ENCODE measurements at regions not wholly inside any gene's neighbourhood (a gene's known extent, or its start where the extent isn't known, plus 50 kb on each side); places are given as distances from the start of the nearest gene placed in this dataset.

DNA sequence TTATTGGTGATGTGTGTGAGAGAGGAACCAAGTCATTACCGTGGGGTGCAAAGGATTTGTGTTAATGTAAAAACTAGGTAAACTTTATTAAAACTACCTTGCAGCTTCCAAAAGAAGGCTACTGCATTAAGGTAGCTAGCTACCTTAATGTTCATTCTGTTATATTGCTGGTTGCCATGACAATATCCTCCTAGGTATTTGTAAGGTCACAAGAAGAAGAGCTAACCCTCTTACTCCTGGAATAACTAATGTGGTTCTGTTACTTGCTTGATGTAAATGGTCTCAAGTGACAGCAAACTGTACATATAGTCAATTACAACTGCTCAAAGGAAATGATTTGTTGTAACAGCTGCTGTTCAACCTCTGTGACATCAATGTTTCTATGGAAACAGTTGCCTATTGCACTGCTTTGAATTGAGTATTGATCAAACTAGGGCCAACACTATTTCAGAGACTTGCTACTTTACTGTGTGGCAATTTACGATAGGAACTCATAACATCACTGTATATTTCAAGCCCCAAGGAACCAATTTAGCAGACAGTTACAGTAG is 319.8 kb upstream of the HNRNPA3 start:
- TF ChIP-seq, protein P1, sequence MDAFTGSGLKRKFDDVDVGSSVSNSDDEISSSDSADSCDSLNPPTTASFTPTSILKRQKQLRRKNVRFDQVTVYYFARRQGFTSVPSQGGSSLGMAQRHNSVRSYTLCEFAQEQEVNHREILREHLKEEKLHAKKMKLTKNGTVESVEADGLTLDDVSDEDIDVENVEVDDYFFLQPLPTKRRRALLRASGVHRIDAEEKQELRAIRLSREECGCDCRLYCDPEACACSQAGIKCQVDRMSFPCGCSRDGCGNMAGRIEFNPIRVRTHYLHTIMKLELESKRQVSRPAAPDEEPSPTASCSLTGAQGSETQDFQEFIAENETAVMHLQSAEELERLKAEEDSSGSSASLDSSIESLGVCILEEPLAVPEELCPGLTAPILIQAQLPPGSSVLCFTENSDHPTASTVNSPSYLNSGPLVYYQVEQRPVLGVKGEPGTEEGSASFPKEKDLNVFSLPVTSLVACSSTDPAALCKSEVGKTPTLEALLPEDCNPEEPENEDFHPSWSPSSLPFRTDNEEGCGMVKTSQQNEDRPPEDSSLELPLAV (CRISPR knock-in tag; conservative IDR thresholded peaks at IDR 0.05; ENCODE audit: low read depth) = no peak
- no peak for TF ChIP-seq AHDC1 (CRISPR knock-in tag; IDR thresholded peaks at IDR 0.05; ENCODE audit: borderline replicate concordance)
- no peak for TF ChIP-seq FOXA3 (CRISPR knock-in tag; IDR thresholded peaks at IDR 0.05)
- no peak for TF ChIP-seq ZNF24 (IDR thresholded peaks at IDR 0.05)
- TF ChIP-seq ATF6 (CRISPR knock-in tag; conservative IDR thresholded peaks at IDR 0.05) = no peak
- Histone ChIP-seq H3K4me2 (ENCODE audit: low read depth, low read length) (no peak overlapping the region), H3K4me1 (ENCODE audit: insufficient read depth, low read length) (no peaks in the 10 kb centered on the region), H3K9me3 (ENCODE audit: low read length) (no peaks in the 10 kb centered on the region), H2AFZ (ENCODE audit: low read length) (no peak overlapping the region), H4K20me1 (ENCODE audit: insufficient read depth, low read length) (no peaks in the 10 kb centered on the region), H3K36me3 (replicated peaks in 1 of 2; ENCODE audit: control insufficient read depth in 1 of 2, insufficient read depth in 2 of 2, low read length in 2 of 2) (no peaks in the 10 kb centered on the region), H3K79me2 (ENCODE audit: insufficient read depth, low read length) (no peaks in the 10 kb centered on the region), H3K27me3 (ENCODE audit: control insufficient read depth in 1 of 2, insufficient read depth in 2 of 2, low read length in 2 of 2) (peaks cover 0 to 1% of the 10 kb centered on the region in 2 experiments; a peak in 1 of 5 replicates), H3K27ac (ENCODE audit: extremely low read length, insufficient read depth, low read length) (no peak overlapping the region), H3K9ac (ENCODE audit: insufficient read depth, low read depth, low read length) (no peak overlapping the region), H3K4me3 (replicated peaks in 1 of 3; ENCODE audit: insufficient read depth in 1 of 3, low read depth in 2 of 3, low read length in 3 of 3) (no peak overlapping the region)
- ChIA-PET POLR2A (no interaction called here), CTCF (ENCODE audit: low intra/inter-chr PET ratio, low total read pairs) (no interaction called here)
- no peak for ATAC-seq
- intact Hi-C loops (cut with micrococcal nuclease; ENCODE audit: unreplicated experiment) (no loop called here), in situ Hi-C loops (cut with HindIII; ENCODE audit: extremely low pct_ligation_motif_present, low pct_unique_long_range_greater_than_20kb) (no loop called here)
- 0% methylated on average over 2 of the region's 2 CpGs for WGBS (ENCODE audit: low lambda C conversion rate)
- BruUV-seq (replicated peaks) = no TSS peak
- no peak for FAIRE-seq
- no peak for DNase-seq (ENCODE audit: low spot score)

Data from HepG2 (cell line).